IPS-15b (cell line): ENCODE measurements at regions not wholly inside any gene's neighbourhood (a gene's known extent, or its start where the extent isn't known, plus 50 kb on each side); places are given as distances from the start of the nearest gene placed in this dataset.
"Not testable (repeated sequence)": the region's sequence is repeated elsewhere in the genome, so short reads cannot be mapped to it uniquely, and the experiment has no call there.

ENCODE experiments used
- H3K27me3 ChIP-seq: one replicate; pipeline ENCODE4 v1.6.1; 2013; ENCODE audit warnings: low read length; ENCODE audit not compliant: control insufficient read depth, insufficient read depth
- H3K36me3 ChIP-seq: one replicate; pipeline ENCODE4 v1.6.1; 2013; ENCODE audit warnings: low read length; ENCODE audit not compliant: control insufficient read depth, insufficient read depth
- H3K4me1 ChIP-seq: one replicate; pipeline ENCODE4 v1.6.1; 2013; ENCODE audit warnings: mild to moderate bottlenecking, low read length; ENCODE audit not compliant: control insufficient read depth, insufficient read depth
- H3K4me3 ChIP-seq: one replicate; pipeline ENCODE4 v1.5.1; 2013; ENCODE audit warnings: low read depth, low read length
- H3K9ac ChIP-seq: one replicate; pipeline ENCODE4 v1.6.1; 2013; ENCODE audit warnings: low read depth, mild to moderate bottlenecking, low read length
- H3K9me3 ChIP-seq: one replicate; pipeline ENCODE4 v1.6.1; 2013; ENCODE audit warnings: mild to moderate bottlenecking, low read length; ENCODE audit not compliant: control insufficient read depth, insufficient read depth

DNA sequence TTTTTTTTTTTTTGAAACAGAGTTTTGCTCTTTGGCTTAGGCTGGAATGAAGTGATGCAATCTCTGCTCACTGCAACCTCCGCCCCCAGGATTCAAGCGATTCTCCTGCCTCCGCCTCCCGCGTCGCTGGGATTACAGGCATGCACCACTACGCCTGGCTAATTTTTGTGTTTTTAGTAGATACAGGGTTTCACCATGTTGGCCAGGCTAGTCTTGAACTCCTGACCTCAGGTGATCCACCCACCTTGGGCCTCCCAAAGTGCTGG, 148.3 kb upstream of the ADAMTSL1 start:
- H3K27me3 ChIP-seq, H3K4me3 ChIP-seq, H3K4me1 ChIP-seq, H3K36me3 ChIP-seq, H3K9me3 ChIP-seq, H3K9ac ChIP-seq: not testable (repeated sequence)

DNA sequence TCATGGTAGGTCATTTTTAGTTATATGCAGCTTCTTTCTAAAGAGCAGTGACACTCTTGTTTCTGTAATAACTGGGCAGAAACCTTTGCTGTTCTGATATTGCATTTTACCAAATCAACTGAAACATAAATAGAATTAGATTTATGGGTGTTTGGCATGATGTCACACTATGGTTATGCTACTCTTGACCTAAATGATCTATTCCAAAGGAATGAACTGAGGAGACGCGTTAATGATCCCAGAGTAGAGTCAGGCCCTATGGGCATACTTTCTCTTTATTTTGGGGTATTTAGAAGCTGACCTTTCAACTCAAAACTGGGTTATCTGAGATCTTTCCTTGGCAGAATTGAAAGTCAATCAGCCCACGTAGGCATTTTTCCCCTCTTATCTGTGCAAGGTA, 146.8 kb upstream of the ADAMTSL1 start:
- Histone ChIP-seq H3K9ac (no peak overlapping the region), H3K27me3 (no peaks in the 10 kb centered on the region), H3K4me3 (no peak overlapping the region), H3K9me3 (no peaks in the 10 kb centered on the region), H3K4me1 (no peaks in the 10 kb centered on the region), H3K36me3 (no peaks in the 10 kb centered on the region)

DNA sequence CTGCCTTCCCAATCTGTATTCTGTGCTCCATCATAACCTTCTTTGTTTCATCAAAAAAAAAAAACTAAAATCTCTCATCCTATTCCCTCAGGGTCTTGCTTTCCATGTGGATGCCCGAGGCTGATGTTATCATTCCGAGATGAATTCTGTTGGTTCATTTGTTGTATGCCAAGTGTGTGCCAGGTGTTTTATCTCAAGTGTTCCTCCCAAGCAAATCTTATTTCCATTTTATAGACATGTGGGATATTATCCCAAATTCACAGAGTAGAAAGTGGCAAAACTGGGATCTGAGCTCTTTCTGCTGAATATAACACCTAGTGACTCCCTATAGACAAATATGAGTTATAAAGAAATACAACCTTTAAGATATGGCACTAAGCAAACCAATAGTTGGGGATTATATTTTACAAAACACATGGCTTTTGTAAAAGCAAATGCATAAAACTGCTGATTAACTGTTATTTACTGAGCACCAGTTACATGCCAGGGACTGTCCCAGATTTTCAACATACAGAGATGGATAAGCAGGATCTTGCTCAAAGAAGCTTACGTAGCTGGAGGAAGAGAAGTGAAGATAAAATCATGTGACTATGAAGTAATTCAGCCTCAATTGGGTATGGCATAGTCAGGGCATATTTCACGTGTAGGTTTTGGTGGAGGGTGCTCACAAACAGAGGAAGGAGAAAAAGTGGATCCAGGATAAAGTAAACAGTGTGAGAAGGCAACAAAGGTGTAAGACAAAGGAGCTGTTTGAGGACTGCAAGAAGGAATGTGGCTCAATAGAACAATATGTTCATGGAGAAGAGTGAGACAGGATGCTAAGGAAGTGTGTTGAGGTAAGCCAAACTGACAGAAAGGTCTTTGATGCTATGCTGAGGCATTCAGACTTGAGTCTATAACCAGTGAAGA, 143.3 kb upstream of the ADAMTSL1 start:
- Histone ChIP-seq H3K9me3 (no peaks in the 10 kb centered on the region), H3K4me3 (no peak overlapping the region), H3K36me3 (no peaks in the 10 kb centered on the region), H3K4me1 (no peaks in the 10 kb centered on the region), H3K9ac (no peak overlapping the region), H3K27me3 (no peaks in the 10 kb centered on the region)

DNA sequence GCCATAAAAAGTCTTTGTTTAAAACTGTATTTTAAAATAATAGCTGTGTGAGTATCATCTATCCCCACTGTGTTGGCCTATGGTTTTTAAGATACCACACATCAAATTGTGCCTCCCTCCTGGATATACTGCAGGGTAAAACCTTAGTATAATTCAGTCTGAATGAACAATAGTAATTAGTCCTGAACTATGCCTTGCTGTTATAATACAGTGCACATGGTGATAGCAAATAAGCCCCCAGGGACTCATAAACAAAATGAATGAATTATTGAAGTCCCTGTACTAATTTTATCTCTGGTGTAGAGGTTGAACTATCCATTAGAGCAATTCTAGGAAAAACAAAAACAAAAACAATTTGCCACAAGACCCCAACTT, 142.7 kb upstream of the ADAMTSL1 start:
- Histone ChIP-seq H3K36me3 (no peaks in the 10 kb centered on the region), H3K4me3 (no peak overlapping the region), H3K9me3 (no peaks in the 10 kb centered on the region), H3K27me3 (no peaks in the 10 kb centered on the region), H3K9ac (no peak overlapping the region), H3K4me1 (no peaks in the 10 kb centered on the region)

DNA sequence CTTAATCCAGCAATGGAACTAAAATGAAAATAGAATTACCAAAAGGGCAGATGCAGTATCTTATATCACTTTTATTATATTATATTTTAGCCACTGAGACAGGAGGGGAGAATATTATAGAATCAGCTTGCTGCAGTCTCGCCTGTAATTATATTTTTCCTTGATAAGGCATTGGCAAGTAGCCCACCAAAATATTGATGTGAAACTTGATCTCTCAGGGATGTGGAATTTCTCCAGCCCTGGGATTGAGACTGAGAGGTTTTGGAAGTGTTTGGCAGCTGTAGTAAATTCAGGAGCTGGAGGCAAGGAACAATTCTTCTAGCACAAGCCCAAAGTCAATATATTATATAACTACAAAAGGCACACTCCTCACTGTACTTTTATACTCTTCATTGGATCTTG, 142.1 kb upstream of the ADAMTSL1 start:
- no peaks in the 10 kb centered on the region for H3K9me3 ChIP-seq
- no peak overlapping the region for H3K4me3 ChIP-seq
- no peaks in the 10 kb centered on the region for H3K27me3 ChIP-seq
- no peak overlapping the region for H3K9ac ChIP-seq
- H3K4me1 ChIP-seq: no peaks in the 10 kb centered on the region
- H3K36me3 ChIP-seq: no peaks in the 10 kb centered on the region

DNA sequence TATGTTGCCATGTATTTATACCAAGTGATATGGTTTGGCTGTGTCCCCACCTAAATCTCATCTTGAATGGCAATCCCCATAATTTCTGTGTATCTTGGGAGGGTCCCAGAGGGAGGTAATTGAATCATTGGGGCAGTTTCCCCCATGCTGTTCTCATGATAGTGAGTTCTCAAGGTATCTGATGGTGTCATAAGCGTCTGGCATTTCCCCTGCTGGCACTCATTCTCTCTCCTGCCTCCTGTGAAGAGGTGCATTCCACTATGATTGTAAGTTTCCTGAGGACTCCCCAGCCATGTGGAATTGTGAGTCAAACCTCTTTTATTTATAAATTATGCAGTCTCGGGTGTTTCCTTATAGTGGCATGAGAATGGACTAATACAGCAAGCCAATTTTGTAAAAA, 140.8 kb upstream of the ADAMTSL1 start:
- H3K4me3 ChIP-seq: no peak overlapping the region
- no peaks in the 10 kb centered on the region for H3K4me1 ChIP-seq
- no peak overlapping the region for H3K9ac ChIP-seq
- H3K36me3 ChIP-seq: no peaks in the 10 kb centered on the region
- H3K27me3 ChIP-seq: no peaks in the 10 kb centered on the region
- H3K9me3 ChIP-seq: no peaks in the 10 kb centered on the region

DNA sequence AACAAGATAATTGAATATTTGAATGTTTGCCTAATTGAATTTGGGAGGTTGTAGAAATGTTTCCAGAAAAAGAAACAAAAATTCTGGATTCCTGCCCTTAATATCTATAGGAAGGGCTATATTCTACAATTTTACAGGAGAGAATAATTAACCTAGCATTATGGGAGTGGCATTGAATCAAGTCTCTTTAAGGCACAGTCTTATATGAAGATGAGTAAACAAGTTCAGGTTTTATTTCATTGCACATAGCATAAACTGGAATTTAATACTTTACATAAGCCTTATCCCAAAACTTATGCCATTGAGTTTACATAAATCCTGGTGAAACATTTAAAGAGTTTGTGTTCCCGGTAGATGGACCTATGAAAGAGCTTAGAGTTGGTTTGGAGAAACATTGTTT, 138.1 kb upstream of the ADAMTSL1 start:
- no peaks in the 10 kb centered on the region for H3K36me3 ChIP-seq
- no peaks in the 10 kb centered on the region for H3K9me3 ChIP-seq
- H3K4me1 ChIP-seq: no peaks in the 10 kb centered on the region
- H3K4me3 ChIP-seq: no peak overlapping the region
- H3K27me3 ChIP-seq: no peaks in the 10 kb centered on the region
- H3K9ac ChIP-seq: no peak overlapping the region

DNA sequence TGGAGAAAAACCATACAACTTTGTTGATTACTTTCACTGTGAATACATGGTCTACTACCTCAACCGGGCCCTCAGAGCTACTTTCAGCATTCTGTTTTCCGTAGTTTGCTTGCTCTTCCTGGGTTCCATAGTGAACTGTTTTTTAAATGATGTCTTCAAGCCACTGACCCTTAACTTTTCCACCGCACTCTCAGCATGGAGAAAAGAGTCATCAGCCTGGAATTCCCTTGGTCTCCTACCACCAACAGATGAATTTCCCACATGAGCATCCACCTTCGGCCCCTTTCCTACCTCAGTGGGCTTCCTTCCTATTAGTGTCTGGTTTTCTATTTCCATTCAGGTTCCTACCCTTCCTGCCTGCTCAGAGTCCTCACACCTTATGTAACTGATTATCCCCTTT, 135.9 kb upstream of the ADAMTSL1 start:
- Histone ChIP-seq H3K36me3 (no peaks in the 10 kb centered on the region), H3K27me3 (no peaks in the 10 kb centered on the region), H3K9ac (no peak overlapping the region), H3K4me1 (no peaks in the 10 kb centered on the region), H3K4me3 (no peak overlapping the region), H3K9me3 (no peaks in the 10 kb centered on the region)

DNA sequence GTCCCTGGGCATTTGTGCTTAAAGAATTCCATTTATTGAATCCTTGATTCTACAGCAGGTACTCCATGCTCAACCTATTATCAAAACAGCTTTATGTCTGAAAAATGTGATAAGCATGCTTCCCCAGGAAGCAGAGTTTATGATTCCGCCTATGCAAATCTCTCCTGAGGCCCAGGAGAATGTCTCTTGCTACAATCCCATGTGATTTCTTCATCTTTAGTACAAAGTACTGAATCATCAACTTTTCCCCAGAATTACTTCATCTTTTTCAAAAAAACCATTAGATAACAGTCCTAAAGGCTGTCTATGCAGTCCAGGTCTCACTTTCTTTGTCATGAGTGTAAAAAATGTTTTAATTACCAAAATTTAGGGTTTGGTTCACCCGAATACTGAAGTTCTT, 130.2 kb upstream of the ADAMTSL1 start:
- Histone ChIP-seq H3K36me3 (no peaks in the 10 kb centered on the region), H3K4me3 (no peak overlapping the region), H3K9me3 (no peaks in the 10 kb centered on the region), H3K4me1 (no peaks in the 10 kb centered on the region), H3K9ac (no peak overlapping the region), H3K27me3 (no peaks in the 10 kb centered on the region)

DNA sequence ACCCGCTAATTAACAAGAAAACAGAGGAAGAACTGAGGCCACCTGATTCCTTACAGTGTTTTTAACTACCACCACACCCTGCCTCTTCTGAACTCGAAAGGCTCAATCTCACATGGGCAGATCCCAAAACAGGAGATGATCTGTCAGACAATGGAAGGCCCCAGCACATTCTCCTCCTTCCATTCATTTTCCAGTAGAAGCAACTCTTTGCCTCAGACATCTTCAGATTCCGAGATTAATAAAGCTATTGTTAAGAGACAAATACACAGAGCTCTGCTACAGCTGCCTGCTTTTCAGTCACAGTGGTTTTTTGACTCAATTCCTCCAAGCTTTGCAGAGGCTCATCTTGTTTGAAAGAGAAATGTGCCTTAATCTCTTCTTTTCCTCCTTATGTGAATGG, 127.2 kb upstream of the ADAMTSL1 start:
- Histone ChIP-seq H3K4me1 (no peaks in the 10 kb centered on the region), H3K4me3 (no peak overlapping the region), H3K27me3 (no peaks in the 10 kb centered on the region), H3K36me3 (no peaks in the 10 kb centered on the region), H3K9me3 (no peaks in the 10 kb centered on the region), H3K9ac (no peak overlapping the region)

DNA sequence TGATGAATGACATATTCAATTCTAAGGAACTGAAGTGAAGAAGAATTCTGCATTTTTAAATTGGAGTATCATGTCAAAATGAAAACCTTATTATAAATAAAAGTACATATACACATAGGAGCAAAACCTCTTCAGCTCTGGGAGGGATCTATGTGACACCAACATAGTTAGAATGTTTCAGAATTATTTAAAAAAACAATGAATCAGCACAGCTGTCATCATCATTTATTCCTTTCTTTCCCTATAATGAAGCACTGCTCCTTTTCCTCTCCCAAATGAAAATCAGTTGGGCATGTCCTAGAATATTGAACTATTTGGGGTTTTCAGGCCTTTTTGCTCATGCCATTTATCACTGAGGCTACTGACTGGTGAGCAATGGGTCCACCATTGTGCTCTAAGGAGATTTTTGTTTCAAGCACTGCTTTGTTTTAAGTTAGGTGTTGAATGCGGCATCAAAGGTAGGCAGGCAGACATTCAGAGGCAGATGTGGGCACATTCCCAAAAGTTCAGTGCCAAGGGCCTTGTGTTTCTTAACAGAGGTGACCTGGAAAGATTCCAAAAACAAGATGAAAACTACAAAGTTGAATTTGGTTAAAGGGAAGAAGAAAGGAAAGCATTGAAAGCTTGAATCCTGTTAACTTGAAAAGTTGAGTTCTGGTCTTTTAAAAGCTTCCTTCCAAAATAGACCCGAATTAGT, 126.4 kb upstream of the ADAMTSL1 start:
- Histone ChIP-seq H3K9me3 (no peaks in the 10 kb centered on the region), H3K4me1 (no peaks in the 10 kb centered on the region), H3K9ac (no peak overlapping the region), H3K4me3 (no peak overlapping the region), H3K36me3 (no peaks in the 10 kb centered on the region), H3K27me3 (no peaks in the 10 kb centered on the region)

DNA sequence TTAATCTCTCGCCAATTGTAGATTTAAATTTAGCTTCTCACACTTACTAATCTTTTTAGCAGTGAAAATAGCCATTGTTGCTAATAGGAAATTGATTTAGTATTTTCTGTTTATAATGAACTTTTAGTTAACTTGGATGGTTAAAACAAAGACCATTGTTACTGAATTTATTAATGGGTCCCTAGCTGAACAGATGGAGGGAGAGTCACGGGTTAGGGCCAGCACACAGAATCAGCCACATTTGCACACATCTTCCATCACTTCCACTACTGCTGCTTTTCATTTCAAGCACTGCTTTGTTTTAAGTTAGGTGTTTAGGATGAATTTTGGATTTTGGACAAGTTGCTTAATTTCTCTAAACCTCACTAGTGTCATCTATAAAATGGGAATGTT, 125.9 kb upstream of the ADAMTSL1 start:
- Histone ChIP-seq H3K4me1 (no peaks in the 10 kb centered on the region), H3K27me3 (no peaks in the 10 kb centered on the region), H3K9ac (no peak overlapping the region), H3K36me3 (no peaks in the 10 kb centered on the region), H3K4me3 (no peak overlapping the region), H3K9me3 (no peaks in the 10 kb centered on the region)
